GM21526 (cell line): ENCODE measurements at regions not wholly inside any gene's neighbourhood (a gene's known extent, or its start where the extent isn't known, plus 50 kb on each side); places are given as distances from the start of the nearest gene placed in this dataset.
"Not testable (repeated sequence)": the region's sequence is repeated elsewhere in the genome, so short reads cannot be mapped to it uniquely, and the experiment has no call there.

Experiments
- ATAC-seq: cut with Tn5 transposase; IDR thresholded peaks from one replicate; pipeline ENCODE4 v1.9.1; 2021; ENCODE audit warnings: moderate library complexity; ENCODE audit not compliant: unreplicated experiment, low FRiP score

GRCh38 chr10:53664282-53665019 lies 891.9 kb upstream of the MBL2 start:
- no peak for ATAC-seq

GRCh38 chr10:53650794-53651193 lies 878.2 kb upstream of the MBL2 start:
- ATAC-seq, result no peak

- not testable (repeated sequence) for ATAC-seq
Observed at GRCh38 chr10:53647221-53647620, 874.6 kb upstream of the MBL2 start.

DNA sequence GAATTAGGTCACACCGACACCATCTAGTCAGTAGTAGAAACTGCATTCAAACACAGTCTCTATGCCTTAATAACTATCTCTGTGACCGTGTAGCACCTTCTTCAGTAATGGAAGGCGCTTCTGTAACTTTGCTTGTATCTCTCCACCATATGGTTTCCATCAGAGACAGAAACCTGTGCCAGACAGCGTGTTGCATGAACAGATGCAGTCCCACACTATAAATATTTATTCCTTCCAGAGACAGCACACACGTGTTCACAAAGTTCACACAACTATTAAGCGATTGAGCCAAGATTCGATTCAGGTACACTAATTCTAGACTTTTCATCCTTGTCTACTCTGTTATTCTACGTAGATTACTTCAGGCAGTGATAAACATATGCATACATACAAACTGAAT lies 873.9 kb upstream of the MBL2 start:
- ATAC-seq, result no peak

GRCh38 chr10:53645951-53646350 lies 873.4 kb upstream of the MBL2 start:
- ATAC-seq, result no peak

DNA sequence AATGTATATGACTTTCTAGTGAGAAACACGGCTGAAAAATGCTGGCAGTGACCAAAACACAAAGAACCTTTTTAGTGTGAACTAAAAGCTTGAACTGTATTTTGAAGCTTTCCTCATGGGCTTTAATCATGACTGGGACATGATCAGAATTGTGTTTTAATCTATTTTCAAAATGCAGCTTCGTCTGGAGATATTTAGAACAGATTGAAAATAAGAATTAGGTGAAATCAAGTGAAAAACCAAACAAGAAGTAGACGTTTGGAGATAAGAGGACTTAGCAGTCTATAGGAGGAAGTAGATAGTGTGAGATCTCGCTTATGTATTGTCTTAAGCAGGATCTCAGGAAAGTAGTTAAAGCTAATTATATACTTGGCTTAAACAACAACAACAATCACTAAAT lies 865.4 kb upstream of the MBL2 start:
- ATAC-seq, result no peak

DNA sequence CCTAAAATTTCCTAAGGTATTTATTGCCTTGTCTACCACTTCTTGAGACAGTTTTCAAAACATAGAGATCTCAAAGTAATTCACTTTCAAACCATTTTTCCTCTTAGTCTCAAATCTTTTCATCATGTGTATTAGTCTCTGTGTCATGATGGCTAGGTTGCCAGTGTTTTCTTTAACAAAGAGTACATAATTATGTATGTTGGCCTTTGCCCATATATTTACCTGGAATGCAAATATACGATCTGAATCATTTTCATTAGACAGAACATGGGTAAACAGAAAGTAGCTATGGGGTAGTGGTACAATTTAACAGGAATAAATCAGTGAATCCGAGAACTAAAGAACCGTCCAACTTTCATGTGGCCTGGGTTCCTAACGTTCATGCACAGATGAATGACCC lies 852.1 kb upstream of the MBL2 start:
- ATAC-seq, result no peak

GRCh38 chr10:53622201-53622600 lies 849.6 kb upstream of the MBL2 start:
- ATAC-seq, result no peak

DNA sequence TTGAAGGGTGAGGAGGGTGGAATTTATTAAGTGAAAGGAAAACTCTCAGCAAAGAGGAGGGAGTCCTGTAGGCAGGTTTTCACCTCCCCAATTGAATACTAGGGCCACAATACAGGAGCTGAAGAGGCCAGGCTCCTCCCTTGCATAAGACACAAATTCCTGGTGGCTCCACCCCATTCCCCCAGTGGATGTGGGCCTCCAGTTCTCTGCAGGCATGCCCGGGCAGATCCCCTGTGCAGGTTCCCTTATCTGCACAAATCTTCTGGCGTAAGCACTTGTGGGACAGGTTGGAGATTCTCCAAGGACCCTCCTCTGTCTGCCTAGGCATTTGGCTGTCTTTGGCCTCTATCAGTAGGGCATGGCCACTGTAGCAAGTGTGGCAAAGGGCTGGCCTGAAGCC lies 847.1 kb upstream of the MBL2 start:
- ATAC-seq, result no peak

GRCh38 chr10:53607691-53608090 lies 835.1 kb upstream of the MBL2 start:
- no peak for ATAC-seq

DNA sequence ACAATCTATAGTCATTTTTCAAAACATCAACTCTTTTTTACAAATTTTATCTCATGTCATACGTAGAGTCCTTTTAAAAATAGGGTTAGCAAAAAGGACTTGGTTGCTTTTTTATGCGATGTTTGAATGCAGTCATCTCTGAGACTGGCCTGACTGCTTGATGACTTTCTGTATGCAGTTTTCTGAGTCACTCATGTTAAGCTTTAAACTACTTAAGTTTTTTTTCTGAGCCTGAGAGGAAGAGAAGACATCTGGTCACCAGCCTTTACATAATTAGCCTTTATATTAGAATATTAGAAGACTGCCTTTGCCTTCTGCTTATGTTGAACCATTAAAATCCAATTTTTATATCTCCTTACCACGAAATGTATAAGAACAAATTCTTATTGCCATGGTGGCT lies 834.4 kb upstream of the MBL2 start:
- ATAC-seq, result no peak

DNA sequence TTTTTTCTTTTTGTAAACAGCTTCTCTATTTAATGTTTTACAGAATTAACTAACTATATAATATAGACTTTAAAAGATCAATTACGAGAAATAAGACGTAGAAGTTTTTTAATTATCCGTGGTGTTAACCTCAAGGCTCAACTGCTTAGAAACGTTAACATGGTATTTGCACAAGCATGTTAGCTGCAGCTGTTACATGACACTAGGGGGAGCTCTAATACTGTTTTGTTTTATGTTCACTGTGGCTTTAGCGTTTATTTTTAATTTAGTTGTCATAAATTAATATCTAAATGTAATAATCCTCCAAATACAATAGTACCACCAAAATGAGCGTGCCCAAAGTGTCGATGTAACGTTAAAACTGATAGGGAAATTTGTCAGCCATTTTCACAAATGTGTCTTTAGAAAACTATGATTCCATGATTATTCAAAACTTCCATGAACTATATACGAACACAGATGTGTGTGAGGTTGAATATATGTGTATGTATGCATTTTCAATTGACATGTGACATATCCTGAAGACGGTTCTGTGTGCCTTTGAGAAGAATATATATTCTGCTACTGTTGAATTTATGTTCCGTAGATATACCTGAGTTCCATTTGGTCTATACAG lies 828.8 kb upstream of the MBL2 start:
- ATAC-seq, result peak; percentile 79

DNA sequence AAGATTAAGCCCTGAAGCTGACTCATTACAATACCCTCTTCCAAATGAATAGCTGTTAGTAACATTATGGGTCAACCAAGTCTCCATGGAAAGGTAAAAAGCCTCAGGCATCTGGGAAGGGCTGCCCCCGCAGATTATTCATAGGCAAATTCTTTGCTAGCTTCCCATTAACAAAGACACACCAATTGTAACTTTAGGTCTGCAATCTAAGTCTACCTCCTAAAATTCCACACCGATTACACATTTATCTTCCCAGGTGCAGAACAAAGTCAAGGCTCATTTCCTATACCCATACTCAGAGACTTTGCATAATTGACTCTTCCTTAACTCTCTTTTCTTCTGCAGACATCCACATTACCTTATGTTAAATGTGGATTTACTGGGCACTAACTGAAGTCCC lies 826.3 kb upstream of the MBL2 start:
- ATAC-seq, result no peak

DNA sequence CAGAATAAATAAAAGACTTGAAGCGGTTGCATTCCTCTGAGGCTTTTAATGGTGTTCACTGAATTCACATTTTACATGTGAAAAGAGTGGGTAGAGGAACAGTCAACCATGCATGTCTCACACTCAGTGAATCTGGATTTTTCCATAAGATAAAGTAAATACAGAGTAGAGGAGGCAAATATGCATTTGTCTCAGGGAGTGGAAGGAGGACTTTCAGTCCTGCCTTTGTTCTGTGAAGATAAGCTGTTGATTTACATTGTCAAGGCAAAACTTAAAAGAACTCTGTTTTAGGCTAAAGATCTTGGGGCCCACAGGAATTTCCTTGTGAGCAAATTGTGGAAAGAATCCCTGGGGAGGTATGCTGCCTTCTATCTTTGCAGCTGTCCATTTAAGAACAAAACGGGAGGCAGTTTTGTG lies 825.3 kb upstream of the MBL2 start:
- no peak for ATAC-seq

DNA sequence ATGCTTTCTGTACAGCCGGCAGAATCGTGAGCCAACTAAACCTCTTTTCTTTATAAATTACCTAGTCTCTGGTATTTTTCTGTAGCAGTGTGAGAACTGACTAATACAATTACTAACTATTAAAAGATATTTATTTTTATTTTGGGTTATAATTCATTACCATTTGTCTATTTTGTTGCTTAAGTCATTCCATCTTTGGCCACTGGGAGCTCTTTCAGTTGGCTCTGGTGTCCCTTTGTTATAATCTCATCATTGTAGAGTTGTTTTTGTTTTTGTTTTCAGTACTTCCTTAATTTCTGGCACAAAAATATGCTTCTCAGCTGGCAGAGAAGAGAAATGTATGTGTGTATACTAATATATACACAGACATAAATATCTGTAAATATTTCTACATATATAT lies 807.9 kb upstream of the MBL2 start:
- ATAC-seq, result no peak

GRCh38 chr10:53579773-53580172 lies 807.2 kb upstream of the MBL2 start:
- ATAC-seq, result no peak

GRCh38 chr10:53574024-53574423 lies 801.4 kb upstream of the MBL2 start:
- no peak for ATAC-seq

GRCh38 chr10:53573498-53573897 lies 800.9 kb upstream of the MBL2 start:
- ATAC-seq, result no peak

- no peak for ATAC-seq
Observed at GRCh38 chr10:53572799-53573198, 800.2 kb upstream of the MBL2 start.

GRCh38 chr10:53570221-53570620 lies 797.6 kb upstream of the MBL2 start:
- no peak for ATAC-seq

DNA sequence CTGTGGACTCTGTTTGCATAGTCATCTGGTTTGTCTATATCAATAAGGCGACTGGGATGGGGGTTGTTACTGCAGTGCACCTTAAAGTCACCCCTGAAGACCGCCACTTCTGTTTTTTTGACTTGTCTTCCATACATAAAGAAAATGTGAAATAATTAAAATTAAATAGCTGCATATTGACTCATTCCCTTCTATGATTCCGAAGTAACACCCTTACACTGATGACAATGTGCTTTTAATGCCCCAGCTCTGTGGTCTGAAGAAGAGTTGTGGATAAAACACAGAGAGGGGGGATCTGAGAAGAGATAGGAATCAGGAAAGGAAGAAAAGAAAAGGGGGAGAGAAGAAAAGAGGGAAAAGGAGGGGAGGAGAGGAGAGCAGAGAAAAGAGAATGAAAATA lies 796.9 kb upstream of the MBL2 start:
- no peak for ATAC-seq

DNA sequence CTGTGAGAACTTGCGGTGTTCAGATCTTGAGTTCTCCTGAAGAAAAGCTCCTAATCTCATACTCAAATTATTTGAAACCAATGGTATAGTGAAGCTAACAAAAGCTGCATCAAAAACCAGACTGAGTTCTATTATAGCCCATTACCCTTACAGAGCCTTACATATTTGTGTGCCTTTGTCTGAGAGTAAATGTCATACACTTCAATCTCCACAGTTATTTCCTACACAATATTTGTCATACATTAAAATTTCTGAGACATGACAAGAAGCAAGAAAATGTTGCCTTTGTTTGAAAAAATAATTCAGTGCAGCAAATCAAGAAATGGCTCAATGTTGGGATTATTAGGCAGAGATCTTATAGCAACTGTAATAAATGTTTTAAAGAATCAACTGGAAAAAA lies 776.1 kb upstream of the MBL2 start:
- ATAC-seq, result no peak
